ENCODE measurements at regions not wholly inside any gene's neighbourhood (a gene's known extent, or its start where the extent isn't known, plus 50 kb on each side); places are given as distances from the start of the nearest gene placed in this dataset.
"Not testable (repeated sequence)": the region's sequence is repeated elsewhere in the genome, so short reads cannot be mapped to it uniquely, and the experiment has no call there.

DNA sequence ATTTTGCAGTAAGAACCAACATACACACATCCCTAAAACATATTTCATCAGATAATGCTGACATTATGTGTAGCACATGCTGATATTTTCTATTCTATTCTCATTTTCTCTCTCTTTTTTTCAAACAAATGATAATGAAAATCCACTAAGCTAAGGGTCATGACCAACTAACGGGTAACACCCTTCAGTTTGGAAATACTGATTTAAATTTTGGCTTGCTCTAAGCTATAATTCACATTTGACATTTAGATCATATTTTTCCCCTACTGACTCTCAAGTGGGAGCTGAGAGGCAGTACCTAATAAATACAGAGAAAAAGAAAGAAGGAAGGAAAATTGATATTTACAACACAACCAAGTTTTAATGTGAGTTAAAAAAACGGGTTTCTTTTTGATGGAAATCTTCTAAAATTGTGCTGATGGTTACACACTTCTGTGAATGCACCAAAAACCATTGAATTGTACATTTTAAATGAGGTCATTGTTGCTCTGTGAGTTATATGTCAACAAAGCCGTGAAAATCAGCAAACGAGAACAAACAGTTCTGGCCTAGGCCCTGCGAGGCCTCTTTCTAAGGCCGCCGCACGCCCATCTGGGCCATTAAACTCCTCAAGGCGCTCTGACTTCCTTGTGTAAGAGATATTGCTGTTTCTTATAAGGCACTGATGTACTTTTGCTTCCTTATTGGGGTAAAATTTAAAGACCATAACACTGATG, 124.2 kb downstream of the GALR1 start:
- no peak for DNase-seq

GRCh38 chr18:77374446-77374805, 124.8 kb downstream of the GALR1 start:
- no peak for DNase-seq

DNA sequence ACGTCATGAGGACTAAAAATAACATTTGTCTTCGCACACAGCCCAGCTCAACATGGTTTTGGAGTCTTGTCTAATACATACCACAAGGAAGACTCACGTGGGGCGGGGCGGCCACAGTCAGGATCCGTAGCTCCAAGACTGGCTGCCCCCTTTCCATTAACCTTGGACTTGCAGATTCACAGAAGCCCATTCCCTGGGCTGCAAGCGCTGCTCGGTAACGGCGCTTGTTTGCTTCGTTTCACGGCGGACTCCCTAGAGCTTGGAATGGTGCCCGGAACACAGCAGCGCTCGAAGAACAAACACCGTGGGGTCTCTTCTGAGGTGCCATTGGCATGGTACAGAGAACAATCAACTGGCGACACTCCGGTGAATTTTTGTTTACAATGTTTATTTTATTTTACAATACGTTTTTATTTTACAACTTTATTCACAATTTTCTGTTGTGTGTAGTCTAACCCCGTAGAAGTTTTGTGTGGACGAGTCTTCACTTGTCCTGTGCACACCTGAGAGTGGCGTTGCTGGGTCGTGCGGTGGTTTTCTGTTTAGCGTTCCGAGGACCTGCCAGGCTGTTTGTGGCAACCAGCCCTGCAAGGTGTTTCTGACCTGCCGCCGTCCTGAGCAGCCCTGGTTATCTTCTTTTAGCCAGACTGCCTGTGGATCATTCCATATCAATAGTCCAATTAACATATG, 126.5 kb downstream of the GALR1 start:
- DNase-seq = no peak

DNA sequence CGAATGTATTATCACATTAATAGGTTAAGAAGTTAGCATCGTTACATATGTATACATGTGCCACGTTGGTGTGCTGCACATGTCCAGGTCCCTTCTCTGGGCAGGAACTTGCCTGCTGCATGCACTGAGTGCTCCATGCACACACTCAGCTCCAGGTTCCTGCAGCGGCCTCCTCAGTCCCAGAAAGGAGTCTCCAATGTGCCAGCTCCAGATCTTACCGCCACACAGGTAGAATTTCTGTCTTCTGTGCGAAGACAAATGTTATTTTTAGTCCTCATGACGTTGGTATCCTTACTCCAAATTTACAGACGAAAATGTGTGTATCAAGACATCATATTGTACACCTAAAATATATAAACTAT, 127.1 kb downstream of the GALR1 start:
- no peak for DNase-seq

DNA sequence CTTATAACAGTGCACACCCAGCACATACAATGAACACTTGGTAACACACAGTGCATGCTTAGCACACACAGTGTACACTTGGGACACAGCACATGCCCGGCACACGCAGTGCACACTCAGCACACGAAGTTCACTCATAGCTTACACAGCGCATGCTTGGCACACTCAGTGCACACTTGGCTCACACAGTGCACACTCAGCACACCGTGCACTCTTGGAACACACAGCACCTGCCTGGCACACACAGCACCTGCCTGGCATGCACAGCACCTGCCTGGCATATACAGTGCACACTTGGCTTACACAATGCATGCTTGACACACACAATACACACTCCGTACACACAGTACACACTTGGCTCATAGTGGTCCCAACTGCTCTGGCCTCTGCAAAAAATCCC, 128.2 kb downstream of the GALR1 start:
- DNase-seq = no peak

- DNase-seq = no peak
These were observed 130.4 kb downstream of the GALR1 start for GRCh38 chr18:77379976-77380509.

- no peak for DNase-seq
These were observed 131.0 kb downstream of the GALR1 start for GRCh38 chr18:77380695-77381094.

DNA sequence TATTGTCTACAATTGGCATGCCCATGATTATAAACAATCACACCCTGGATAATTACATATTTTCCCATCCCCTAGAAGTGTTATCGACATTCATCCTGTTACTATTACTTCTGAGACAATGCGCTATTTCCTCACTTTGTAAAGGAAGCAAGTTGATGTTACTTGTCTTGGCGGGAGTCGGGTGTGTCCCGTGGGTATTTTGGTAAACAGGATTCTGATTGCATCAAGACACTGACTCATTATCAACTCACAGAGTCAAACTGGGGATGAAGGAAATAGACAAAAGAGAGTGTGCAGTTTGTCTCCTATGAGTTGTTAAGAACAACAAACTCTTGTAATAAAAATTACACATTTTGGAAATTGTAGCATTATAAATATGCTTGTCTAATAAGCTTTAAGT, 142.7 kb downstream of the GALR1 start:
- no peak for DNase-seq

GRCh38 chr18:77393519-77393918, 143.9 kb downstream of the GALR1 start:
- no peak for DNase-seq

- DNase-seq = no peak
These were observed 146.3 kb downstream of the GALR1 start for GRCh38 chr18:77395953-77396352.

GRCh38 chr18:77397056-77397455, 147.4 kb downstream of the GALR1 start:
- DNase-seq = no peak

DNA sequence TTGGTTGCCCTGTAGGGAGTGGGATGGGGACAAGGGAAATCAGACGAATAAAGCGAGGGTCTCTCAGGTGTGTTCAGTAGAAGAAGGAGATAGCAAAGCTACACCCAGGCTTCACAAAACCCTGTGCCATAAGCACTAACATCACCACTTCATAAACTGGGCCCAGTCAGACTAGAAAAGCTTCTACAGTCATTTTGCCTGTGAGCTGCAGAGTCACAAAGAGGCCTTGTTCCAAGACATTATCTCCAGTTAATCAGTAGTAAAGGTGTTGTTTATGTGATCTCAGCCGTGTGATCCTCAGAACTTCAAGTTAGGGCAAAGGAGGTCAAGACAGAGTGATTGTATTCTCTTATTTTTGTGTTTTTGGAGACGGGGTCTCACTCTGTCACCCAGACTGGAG, 148.0 kb downstream of the GALR1 start:
- no peak for DNase-seq

DNA sequence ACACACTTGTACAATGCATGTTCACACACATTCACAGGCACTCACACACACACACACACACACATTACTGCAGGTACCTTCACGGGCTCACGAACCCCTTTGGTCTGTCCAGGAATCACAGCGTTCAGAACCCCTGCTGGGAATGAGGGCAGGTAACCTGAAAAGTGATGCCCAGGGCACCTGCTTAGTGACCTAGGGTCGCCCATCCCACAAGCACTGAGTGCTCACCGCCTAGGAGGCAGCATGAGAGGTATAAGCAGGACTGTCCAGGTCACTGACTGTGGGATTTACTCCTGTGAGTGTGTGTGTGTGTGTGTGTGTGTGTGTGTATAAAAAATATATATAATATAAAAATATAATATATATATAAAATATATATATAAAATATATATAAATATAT, 150.9 kb downstream of the GALR1 start:
- DNase-seq = no peak

DNA sequence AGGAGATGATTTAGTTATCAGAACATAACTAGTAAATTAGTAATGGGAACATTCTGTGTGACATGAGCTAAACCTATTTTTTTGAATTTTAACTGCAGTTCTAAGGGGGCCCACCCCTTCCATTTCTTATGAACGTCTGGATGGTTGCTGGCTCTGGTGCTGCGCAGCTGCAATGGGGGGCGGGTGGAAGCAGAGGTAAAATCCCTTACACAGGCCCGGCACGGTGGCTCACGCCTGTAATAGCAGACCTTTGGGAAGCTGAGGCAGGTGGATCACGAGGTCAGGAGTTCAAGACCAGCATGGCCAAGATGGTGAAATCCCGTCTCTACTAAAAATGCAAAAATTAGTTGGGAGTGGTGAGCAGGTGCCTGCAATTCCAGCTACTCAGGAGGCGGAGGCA, 151.5 kb downstream of the GALR1 start:
- DNase-seq = no peak

- no peak for DNase-seq
These were observed 154.4 kb downstream of the GALR1 start for GRCh38 chr18:77403969-77404535.

- DNase-seq = no peak
These were observed 155.4 kb downstream of the GALR1 start for GRCh38 chr18:77405096-77405495.

- DNase-seq = no peak
These were observed 158.1 kb downstream of the GALR1 start for GRCh38 chr18:77407733-77408132.

DNA sequence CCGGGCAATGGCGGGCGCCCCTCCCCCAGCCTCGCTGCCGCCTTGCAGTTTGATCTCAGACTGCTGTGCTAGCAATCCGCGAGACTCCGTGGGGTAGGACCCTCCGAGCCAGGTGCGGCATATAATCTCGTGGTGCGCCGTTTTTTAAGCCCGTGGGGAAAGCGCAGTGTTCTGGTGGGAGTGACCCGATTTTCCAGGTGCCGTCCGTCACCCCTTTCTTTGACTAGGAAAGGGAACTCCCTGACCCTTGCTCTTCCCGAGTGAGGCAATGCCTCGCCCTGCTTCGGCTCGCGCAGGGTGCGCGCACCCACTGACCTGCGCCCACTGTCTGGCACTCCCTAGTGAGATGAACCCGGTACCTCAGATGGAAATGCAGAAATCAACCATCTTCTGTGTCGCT, 171.9 kb downstream of the GALR1 start:
- DNase-seq = not testable (repeated sequence)

DNA sequence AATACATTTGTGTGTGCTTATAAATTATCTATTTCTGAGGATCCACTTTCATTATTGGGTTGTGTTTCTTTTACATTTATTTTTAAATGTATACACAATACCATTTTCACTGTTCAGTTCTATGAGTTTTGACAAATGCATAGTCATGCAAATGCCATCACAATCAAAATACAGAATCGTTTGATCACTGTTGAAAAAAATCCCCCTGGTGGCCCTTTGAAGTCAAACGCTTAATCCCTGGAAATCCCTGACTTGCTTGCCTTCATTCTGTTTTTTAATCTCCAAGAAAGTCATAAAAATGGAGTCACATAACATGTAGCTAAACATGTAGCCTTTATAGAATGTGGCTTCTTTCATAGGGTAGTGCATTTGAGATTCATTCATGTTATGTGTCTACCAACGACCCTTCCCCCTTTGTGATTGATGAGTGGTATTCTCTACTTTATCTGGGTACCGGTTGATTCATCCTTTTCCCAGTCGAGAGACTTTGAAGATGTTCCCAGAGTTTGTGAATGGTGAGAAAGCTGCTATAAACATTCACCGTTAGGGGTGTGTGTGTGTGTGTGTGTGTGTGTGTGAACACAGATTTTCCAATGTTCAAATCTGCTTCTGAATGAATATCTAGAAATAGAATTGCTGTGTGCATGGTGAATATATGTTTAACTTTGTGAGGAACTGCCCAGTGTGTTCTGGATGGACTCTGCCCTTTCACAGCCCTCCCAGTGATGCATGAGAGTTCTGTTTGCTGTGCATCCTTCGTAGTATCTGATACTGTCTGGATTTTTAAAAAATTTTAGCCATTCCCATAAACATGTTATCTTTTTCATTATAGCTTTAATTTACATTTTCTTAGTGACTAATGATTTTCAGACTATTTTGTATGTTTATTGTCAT, 173.6 kb downstream of the GALR1 start:
- DNase-seq = peak in 1 of 2 experiments; percentile 6

DNA sequence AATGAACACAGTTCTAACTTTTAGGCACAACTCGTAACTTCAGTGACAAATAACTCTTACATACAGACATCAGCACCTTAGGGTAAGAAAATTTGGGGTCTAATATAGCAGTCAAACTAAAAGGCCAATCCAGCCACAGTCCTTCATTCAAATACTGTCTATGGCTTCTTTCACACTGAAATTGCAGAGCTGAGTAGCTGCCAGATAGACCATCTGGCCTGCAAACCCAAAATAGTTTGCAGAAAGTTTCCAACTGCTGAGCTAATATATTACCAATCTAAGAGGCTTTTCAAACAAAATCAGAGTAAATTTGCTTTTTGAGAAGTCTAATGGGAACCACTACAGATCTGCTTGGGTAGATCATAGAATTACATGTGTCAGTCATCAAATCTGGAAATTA, 183.4 kb downstream of the GALR1 start:
- no peak for DNase-seq

GRCh38 chr18:77439888-77440287, 190.2 kb downstream of the GALR1 start:
- no peak for DNase-seq

DNA sequence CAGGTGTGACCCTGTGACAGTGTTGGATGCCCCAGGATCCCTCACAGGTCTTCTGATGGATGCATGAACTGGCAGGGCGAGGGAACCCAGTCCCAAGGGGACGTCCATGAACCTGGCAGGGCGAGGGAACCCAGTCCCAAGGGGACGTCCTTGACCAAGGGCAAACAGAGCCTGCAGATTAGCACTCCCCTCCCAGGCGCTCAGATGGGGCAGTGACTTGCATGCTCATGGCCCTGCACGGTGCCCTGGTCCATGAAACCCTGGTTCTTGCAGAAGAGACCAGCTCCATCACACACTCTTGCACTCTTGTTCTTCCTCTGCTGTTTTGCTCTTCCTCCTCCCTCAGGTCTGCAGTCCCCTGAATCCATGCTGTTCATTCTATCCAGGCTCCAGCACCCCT, 192.7 kb downstream of the GALR1 start:
- DNase-seq = no peak

DNA sequence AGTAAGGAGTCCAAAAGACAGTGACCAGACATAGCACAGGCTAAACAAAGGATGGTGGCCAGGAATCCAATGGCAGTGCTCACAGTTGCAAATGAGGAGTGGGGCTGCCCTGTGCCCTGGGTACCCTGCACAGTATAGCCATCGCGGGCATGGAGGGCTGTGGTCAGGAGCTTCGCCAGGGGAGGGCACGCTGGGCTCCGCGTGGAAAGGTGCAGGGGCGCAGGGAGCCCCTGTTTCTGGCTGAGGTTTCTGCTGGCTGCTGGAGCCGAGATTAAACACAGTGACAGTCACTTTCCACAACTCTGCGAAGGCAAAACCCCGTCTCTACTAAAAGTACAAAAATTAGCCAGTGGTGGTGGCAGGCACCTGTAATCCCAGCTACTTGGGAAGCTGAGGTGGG, 194.7 kb downstream of the GALR1 start:
- DNase-seq = no peak

Measured in NCI-H524 (cell line).